A549 (cell line): ENCODE measurements at regions not wholly inside any gene's neighbourhood (a gene's known extent, or its start where the extent isn't known, plus 50 kb on each side); places are given as distances from the start of the nearest gene placed in this dataset.

Experiments used
- CBX2 ChIP-seq: fragments of 200-600 bp; sonication (generic); IDR thresholded peaks from 2 replicates; pipeline ENCODE4 v1.6.1; 2016; ENCODE audit warnings: low read depth, mild to moderate bottlenecking, borderline replicate concordance
- CEBPB ChIP-seq, 2 experiments: fragments of >200 bp in 1 of 2; sonication (Bioruptor Twin) in 1 of 2; formaldehyde crosslinking in 1 of 2; IDR thresholded peaks; 2 replicates each; pipeline ENCODE4 v1.6.1; 2012 to 2016
- EP300 ChIP-seq, 2 experiments: fragments of >200 bp; sonication (Bioruptor Twin); formaldehyde crosslinking; IDR thresholded peaks; 2 replicates in 1 of 2; 3 replicates in 1 of 2; pipeline ENCODE4 v1.6.1; 2016 to 2017
- HDAC2 ChIP-seq: fragments of 200-600 bp; sonication (generic); IDR thresholded peaks from 2 replicates; pipeline ENCODE4 v1.6.1; 2016
- POLR2AphosphoS2 ChIP-seq: conservative IDR thresholded peaks from 2 replicates; pipeline ENCODE4 v1.6.1; 2012; ENCODE audit warnings: low read length, improper control_type of control experiment, inconsistent platforms
- SREBF2 ChIP-seq: fragments of 450-650 bp; IDR thresholded peaks from 2 replicates; pipeline ENCODE4 v1.6.1; 2014; ENCODE audit warnings: mild to moderate bottlenecking, moderate library complexity
- ZFP36 ChIP-seq: fragments of 450-650 bp; IDR thresholded peaks from 2 replicates; pipeline ENCODE4 v1.6.1; 2014; ENCODE audit warnings: borderline replicate concordance; ENCODE audit not compliant: partially characterized antibody
- TF ChIP-seq, protein P1 (sequence below): fragments of 200-600 bp; sonication (generic); IDR thresholded peaks from 2 replicates; pipeline ENCODE4 v1.6.1; 2016; ENCODE audit warnings: antibody characterized with exemption, mild to moderate bottlenecking, moderate library complexity
- TF ChIP-seq, protein P2 (sequence below): fragments of >200 bp; sonication (Bioruptor Twin); formaldehyde crosslinking; IDR thresholded peaks from 3 replicates; pipeline ENCODE4 v1.5.1; 2016

GRCh38 chr7:115701141-115701540, 329.4 kb downstream of the TFEC start:
- no peak for TF ChIP-seq HDAC2
- TF ChIP-seq CEBPB (IDR thresholded peaks at IDR 0.05): no peak
- TF ChIP-seq, protein P1, sequence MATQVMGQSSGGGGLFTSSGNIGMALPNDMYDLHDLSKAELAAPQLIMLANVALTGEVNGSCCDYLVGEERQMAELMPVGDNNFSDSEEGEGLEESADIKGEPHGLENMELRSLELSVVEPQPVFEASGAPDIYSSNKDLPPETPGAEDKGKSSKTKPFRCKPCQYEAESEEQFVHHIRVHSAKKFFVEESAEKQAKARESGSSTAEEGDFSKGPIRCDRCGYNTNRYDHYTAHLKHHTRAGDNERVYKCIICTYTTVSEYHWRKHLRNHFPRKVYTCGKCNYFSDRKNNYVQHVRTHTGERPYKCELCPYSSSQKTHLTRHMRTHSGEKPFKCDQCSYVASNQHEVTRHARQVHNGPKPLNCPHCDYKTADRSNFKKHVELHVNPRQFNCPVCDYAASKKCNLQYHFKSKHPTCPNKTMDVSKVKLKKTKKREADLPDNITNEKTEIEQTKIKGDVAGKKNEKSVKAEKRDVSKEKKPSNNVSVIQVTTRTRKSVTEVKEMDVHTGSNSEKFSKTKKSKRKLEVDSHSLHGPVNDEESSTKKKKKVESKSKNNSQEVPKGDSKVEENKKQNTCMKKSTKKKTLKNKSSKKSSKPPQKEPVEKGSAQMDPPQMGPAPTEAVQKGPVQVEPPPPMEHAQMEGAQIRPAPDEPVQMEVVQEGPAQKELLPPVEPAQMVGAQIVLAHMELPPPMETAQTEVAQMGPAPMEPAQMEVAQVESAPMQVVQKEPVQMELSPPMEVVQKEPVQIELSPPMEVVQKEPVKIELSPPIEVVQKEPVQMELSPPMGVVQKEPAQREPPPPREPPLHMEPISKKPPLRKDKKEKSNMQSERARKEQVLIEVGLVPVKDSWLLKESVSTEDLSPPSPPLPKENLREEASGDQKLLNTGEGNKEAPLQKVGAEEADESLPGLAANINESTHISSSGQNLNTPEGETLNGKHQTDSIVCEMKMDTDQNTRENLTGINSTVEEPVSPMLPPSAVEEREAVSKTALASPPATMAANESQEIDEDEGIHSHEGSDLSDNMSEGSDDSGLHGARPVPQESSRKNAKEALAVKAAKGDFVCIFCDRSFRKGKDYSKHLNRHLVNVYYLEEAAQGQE: no peak
- TF ChIP-seq SREBF2: no peak
- no peak for TF ChIP-seq CBX2
- no peak for TF ChIP-seq ZFP36
- no peak for TF ChIP-seq POLR2AphosphoS2
- TF ChIP-seq EP300 (IDR thresholded peaks at IDR 0.05): no peak
- TF ChIP-seq, protein P2, sequence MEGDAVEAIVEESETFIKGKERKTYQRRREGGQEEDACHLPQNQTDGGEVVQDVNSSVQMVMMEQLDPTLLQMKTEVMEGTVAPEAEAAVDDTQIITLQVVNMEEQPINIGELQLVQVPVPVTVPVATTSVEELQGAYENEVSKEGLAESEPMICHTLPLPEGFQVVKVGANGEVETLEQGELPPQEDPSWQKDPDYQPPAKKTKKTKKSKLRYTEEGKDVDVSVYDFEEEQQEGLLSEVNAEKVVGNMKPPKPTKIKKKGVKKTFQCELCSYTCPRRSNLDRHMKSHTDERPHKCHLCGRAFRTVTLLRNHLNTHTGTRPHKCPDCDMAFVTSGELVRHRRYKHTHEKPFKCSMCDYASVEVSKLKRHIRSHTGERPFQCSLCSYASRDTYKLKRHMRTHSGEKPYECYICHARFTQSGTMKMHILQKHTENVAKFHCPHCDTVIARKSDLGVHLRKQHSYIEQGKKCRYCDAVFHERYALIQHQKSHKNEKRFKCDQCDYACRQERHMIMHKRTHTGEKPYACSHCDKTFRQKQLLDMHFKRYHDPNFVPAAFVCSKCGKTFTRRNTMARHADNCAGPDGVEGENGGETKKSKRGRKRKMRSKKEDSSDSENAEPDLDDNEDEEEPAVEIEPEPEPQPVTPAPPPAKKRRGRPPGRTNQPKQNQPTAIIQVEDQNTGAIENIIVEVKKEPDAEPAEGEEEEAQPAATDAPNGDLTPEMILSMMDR: no peak
